A549 (cell line): ENCODE measurements at regions not wholly inside any gene's neighbourhood (a gene's known extent, or its start where the extent isn't known, plus 50 kb on each side); places are given as distances from the start of the nearest gene placed in this dataset.

Experiments used
- ESRRA ChIP-seq: fragments of 150-350 bp; IDR thresholded peaks from 2 replicates; pipeline ENCODE4 v1.6.1; 2014; ENCODE audit warnings: mild to moderate bottlenecking, low read length, borderline replicate concordance
- HDAC2 ChIP-seq: fragments of 200-600 bp; sonication (generic); IDR thresholded peaks from 2 replicates; pipeline ENCODE4 v1.6.1; 2016
- NFE2L2 ChIP-seq: fragments of 150-350 bp; conservative IDR thresholded peaks from 2 replicates; pipeline ENCODE4 v1.6.1; 2014; ENCODE audit warnings: low read length
- POLR2A ChIP-seq: IDR thresholded peaks from 2 replicates; pipeline ENCODE4 v1.6.1; 2012; ENCODE audit warnings: mild to moderate bottlenecking, low read length
- REST ChIP-seq: fragments of 200-600 bp; sonication (generic); IDR thresholded peaks from 2 replicates; pipeline ENCODE4 v1.6.1; 2016; ENCODE audit warnings: antibody characterized with exemption, mild to moderate bottlenecking, moderate library complexity
- RFX5 ChIP-seq: fragments of 450-650 bp; IDR thresholded peaks from 2 replicates; pipeline ENCODE4 v1.7.1; 2014; ENCODE audit warnings: antibody characterized with exemption, mild to moderate bottlenecking, moderate library complexity
- RNF2 ChIP-seq: fragments of 200-600 bp; sonication (generic); IDR thresholded peaks from 2 replicates; pipeline ENCODE4 v1.6.1; 2016; ENCODE audit warnings: low read depth, mild to moderate bottlenecking, antibody characterized with exemption, moderate library complexity, borderline replicate concordance
- SMC3 ChIP-seq: fragments of >200 bp; sonication (Bioruptor Twin); formaldehyde crosslinking; IDR thresholded peaks from 3 replicates; pipeline ENCODE4 v1.6.1; 2018; ENCODE audit warnings: inconsistent platforms
- TF ChIP-seq, protein P1 (sequence below): IDR thresholded peaks from 2 replicates; pipeline ENCODE4 v1.6.1; 2012
- TF ChIP-seq, protein P2 (sequence below): fragments of >200 bp; sonication (Bioruptor Twin); formaldehyde crosslinking; IDR thresholded peaks from 3 replicates; pipeline ENCODE4 v1.5.1; 2016
- TF ChIP-seq, protein P3 (sequence below): fragments of 450-650 bp; IDR thresholded peaks from 2 replicates; pipeline ENCODE4 v1.6.1; 2014; ENCODE audit warnings: antibody characterized with exemption

- TF ChIP-seq ESRRA: no peak
- TF ChIP-seq, protein P1, sequence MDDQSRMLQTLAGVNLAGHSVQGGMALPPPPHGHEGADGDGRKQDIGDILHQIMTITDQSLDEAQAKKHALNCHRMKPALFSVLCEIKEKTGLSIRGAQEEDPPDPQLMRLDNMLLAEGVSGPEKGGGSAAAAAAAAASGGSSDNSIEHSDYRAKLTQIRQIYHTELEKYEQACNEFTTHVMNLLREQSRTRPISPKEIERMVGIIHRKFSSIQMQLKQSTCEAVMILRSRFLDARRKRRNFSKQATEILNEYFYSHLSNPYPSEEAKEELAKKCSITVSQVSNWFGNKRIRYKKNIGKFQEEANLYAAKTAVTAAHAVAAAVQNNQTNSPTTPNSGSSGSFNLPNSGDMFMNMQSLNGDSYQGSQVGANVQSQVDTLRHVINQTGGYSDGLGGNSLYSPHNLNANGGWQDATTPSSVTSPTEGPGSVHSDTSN: no peak
- TF ChIP-seq, protein P2, sequence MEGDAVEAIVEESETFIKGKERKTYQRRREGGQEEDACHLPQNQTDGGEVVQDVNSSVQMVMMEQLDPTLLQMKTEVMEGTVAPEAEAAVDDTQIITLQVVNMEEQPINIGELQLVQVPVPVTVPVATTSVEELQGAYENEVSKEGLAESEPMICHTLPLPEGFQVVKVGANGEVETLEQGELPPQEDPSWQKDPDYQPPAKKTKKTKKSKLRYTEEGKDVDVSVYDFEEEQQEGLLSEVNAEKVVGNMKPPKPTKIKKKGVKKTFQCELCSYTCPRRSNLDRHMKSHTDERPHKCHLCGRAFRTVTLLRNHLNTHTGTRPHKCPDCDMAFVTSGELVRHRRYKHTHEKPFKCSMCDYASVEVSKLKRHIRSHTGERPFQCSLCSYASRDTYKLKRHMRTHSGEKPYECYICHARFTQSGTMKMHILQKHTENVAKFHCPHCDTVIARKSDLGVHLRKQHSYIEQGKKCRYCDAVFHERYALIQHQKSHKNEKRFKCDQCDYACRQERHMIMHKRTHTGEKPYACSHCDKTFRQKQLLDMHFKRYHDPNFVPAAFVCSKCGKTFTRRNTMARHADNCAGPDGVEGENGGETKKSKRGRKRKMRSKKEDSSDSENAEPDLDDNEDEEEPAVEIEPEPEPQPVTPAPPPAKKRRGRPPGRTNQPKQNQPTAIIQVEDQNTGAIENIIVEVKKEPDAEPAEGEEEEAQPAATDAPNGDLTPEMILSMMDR: no peak
- TF ChIP-seq, protein P3, sequence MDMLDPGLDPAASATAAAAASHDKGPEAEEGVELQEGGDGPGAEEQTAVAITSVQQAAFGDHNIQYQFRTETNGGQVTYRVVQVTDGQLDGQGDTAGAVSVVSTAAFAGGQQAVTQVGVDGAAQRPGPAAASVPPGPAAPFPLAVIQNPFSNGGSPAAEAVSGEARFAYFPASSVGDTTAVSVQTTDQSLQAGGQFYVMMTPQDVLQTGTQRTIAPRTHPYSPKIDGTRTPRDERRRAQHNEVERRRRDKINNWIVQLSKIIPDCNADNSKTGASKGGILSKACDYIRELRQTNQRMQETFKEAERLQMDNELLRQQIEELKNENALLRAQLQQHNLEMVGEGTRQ: no peak
- no peak for TF ChIP-seq NFE2L2
- no peak for TF ChIP-seq RFX5
- no peak for TF ChIP-seq REST
- no peak for TF ChIP-seq RNF2
- no peak for TF ChIP-seq POLR2A
- no peak for TF ChIP-seq SMC3
- TF ChIP-seq HDAC2: no peak
Measured at GRCh38 chr7:10040674-10041073, 933.0 kb upstream of the PHF14 start.
